Ovary (tissue), 7 donors: ENCODE measurements at regions not wholly inside any gene's neighbourhood (a gene's known extent, or its start where the extent isn't known, plus 50 kb on each side); places are given as distances from the start of the nearest gene placed in this dataset.
"Not testable (repeated sequence)": the region's sequence is repeated elsewhere in the genome, so short reads cannot be mapped to it uniquely, and the experiment has no call there.

Experiments used
- DNase-seq, 5 donors: peaks; one replicate each; pipeline ENCODE4 v3.0.0-alpha.2; 2019 to 2020
- H3K27ac ChIP-seq, 2 donors: fragments of 200-600 bp; one replicate each; pipeline versions ENCODE4 v1.5.1 to v1.8.0; 2019 to 2022
- H3K27me3 ChIP-seq: fragments of 200-600 bp; one replicate; pipeline ENCODE4 v1.8.0; 2022
- H3K36me3 ChIP-seq: fragments of 200-600 bp; sonication (generic); one replicate; pipeline ENCODE4 v1.5.1; 2019
- H3K4me1 ChIP-seq: one replicate; pipeline ENCODE4 v1.8.1; 2013; ENCODE audit warnings: mild to moderate bottlenecking, moderate library complexity; ENCODE audit not compliant: insufficient read depth
- H3K4me3 ChIP-seq: fragments of 200-600 bp; sonication (generic); one replicate; pipeline ENCODE4 v1.5.1; 2017
- H3K9me3 ChIP-seq, 2 donors: fragments of 200-600 bp in 1 of 2; sonication (generic) in 1 of 2; one replicate each; pipeline versions ENCODE4 v1.5.1 to v1.8.1; 2013 to 2019; ENCODE audit warnings: mild to moderate bottlenecking in 1 of 2, moderate library complexity in 1 of 2
- EP300 ChIP-seq: sonication (generic); formaldehyde crosslinking; IDR thresholded peaks from one replicate; pipeline ENCODE4 v1.6.1; 2017; ENCODE audit warnings: antibody characterized with exemption
- POLR2A ChIP-seq: fragments of 450-650 bp; IDR thresholded peaks from one replicate; pipeline ENCODE4 v1.6.1; 2017; ENCODE audit warnings: antibody characterized with exemption, mild to moderate bottlenecking, moderate library complexity
- WGBS, 3 donors: extraction: QIAGEN DNeasy Blood & Tissue Kit in 1 of 3; methylation state at CpG; one replicate each; pipeline versions ENCODE4 v1.1.5 to v1.1.7; 2013 to 2017; 5-methylcytosine and 5-hydroxymethylcytosine counted together
- intact Hi-C, 4 donors: fragments of 100-400 bp; cut with DNase I; formaldehyde crosslinking; loops; one replicate each; pipeline versions ENCODE4 v1.11.0 to v1.15.1; 2022 to 2023
- TF ChIP-seq, protein P1 (sequence below), 3 donors: fragments of 450-650 bp in 2 of 3; fragments of 200-600 bp in 1 of 3; IDR thresholded peaks; one replicate each; pipeline versions ENCODE4 v1.5.1 to v1.8.0; 2016 to 2022; ENCODE audit warnings: antibody characterized with exemption in 3 of 3, mild to moderate bottlenecking in 1 of 3
- donor health status: DM: no; HTN: no; CAD: no; lungs with moderate emphysema.
- donor health status: DM: no; HTN: no; CAD: no.
- donor health status: Bipolar disorder and iron deficiency.
- donor health status: DM: no; HTN: no; CAD: no.
- donor health status: DM: yes; HTN: yes; CAD: no.

DNA sequence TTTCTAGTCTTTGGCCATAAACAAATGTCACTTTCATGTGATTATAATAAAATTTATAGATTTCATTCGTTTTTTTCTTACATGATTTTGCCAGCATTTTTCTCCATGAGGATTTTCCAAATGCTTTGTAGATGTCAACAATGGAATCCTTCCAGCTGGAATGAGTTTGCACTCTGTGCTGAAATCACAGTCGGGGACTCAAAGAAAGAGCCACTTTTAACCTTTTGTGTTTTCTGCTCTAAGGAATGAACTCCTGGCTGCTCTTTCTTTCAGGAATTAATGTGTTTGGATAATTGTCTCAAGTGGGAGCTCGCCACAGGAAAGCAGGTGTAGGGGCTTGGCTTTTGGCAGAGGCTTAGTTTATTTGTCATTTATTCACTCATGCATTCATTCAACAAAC is 372.3 kb upstream of the SALL1 start:
- Histone ChIP-seq H3K36me3 (no peaks in the 10 kb centered on the region), H3K9me3 (no peaks in the 10 kb centered on the region), H3K27ac (no peak overlapping the region), H3K4me1 (peaks cover 1% of the 10 kb centered on the region), H3K27me3 (no peaks in the 10 kb centered on the region), H3K4me3 (no peak overlapping the region)
- 3 to 4% (median 3%) methylated on average over 3 of the region's 3 CpGs for WGBS, 3 donors
- no peak for TF ChIP-seq EP300
- no peak for TF ChIP-seq POLR2A
- TF ChIP-seq, protein P1, sequence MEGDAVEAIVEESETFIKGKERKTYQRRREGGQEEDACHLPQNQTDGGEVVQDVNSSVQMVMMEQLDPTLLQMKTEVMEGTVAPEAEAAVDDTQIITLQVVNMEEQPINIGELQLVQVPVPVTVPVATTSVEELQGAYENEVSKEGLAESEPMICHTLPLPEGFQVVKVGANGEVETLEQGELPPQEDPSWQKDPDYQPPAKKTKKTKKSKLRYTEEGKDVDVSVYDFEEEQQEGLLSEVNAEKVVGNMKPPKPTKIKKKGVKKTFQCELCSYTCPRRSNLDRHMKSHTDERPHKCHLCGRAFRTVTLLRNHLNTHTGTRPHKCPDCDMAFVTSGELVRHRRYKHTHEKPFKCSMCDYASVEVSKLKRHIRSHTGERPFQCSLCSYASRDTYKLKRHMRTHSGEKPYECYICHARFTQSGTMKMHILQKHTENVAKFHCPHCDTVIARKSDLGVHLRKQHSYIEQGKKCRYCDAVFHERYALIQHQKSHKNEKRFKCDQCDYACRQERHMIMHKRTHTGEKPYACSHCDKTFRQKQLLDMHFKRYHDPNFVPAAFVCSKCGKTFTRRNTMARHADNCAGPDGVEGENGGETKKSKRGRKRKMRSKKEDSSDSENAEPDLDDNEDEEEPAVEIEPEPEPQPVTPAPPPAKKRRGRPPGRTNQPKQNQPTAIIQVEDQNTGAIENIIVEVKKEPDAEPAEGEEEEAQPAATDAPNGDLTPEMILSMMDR (IDR thresholded peaks at IDR 0.05) = no peak
- intact Hi-C loops = no loop called here
- DNase-seq = peak in 1 of 5 donors; percentile 17

DNA sequence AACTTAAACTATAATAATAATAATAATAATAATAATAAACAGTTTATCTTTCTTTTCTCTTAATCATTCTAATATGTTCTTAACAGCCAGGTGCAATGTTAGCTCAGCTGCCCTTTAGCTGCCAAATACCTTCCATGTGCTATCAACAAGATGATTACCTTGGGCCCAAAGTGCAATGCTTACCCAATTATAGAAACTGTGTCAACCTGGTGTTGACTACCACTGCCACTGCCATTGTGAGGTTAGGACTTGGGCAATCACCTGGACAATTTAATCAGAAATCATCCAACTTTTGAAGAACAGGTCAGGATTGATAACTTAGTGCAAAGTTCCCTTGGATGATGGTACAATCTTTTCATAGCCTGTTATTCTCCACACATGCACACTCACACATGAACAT is 371.8 kb upstream of the SALL1 start:
- Histone ChIP-seq H3K36me3 (no peaks in the 10 kb centered on the region), H3K27me3 (no peaks in the 10 kb centered on the region), H3K9me3 (no peaks in the 10 kb centered on the region), H3K4me1 (peaks cover 1% of the 10 kb centered on the region), H3K4me3 (no peak overlapping the region), H3K27ac (no peak overlapping the region)
- no peak for DNase-seq
- intact Hi-C loops = no loop called here
- TF ChIP-seq EP300 = no peak
- TF ChIP-seq POLR2A = no peak
- TF ChIP-seq, protein P1 (IDR thresholded peaks at IDR 0.05) = no peak

DNA sequence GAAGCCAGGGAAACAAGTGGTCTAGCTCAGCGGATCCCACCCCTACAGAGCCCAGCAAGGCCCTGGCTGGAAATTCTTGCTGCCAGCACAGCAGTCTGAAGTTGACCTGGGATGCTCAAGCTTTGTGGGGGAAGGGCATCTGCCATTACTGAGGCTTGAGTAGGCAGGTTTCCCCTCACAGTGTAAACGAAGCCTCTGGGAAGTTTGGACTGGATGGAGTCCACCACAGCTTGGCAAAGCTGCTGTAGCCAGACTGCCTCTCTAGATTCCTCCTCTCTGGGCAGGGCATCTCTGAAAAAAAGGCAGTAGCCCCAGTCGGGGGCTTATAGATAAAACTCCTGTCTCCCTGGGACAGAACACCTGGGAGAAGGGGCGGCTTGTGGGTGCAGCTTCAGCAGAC is 365.9 kb upstream of the SALL1 start:
- DNase-seq, H3K27ac ChIP-seq, H3K9me3 ChIP-seq, H3K4me1 ChIP-seq, H3K4me3 ChIP-seq, H3K36me3 ChIP-seq, intact Hi-C loops, H3K27me3 ChIP-seq: not testable (repeated sequence)
- WGBS, 3 donors = 58 to 65% (median 61%) methylated on average over 3 to 4 of the region's 4 CpGs

DNA sequence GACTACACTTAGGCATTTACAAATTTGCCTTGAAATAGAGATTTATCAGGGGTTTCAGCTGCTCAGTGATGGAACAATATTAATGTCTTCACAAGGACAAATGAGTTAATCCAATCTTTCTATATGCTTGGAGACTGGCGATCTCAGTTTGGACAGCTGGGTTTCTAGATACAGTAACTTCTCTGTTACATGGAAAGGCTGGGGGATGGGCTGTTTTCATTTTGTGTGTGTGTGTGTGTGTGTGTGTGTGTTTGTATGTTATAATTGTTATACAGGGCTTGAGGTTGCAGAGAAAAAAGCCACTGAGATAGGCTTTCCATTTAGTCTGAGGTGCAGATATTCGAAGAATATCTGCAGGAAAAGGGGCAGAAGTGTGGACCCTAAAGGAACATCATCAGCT is 359.3 kb upstream of the SALL1 start:
- Histone ChIP-seq H3K27me3 (no peaks in the 10 kb centered on the region), H3K36me3 (no peaks in the 10 kb centered on the region), H3K27ac (no peak overlapping the region), H3K4me1 (no peaks in the 10 kb centered on the region), H3K4me3 (no peak overlapping the region), H3K9me3 (no peaks in the 10 kb centered on the region)
- TF ChIP-seq POLR2A (no peak), EP300 (no peak)
- TF ChIP-seq, protein P1 (IDR thresholded peaks at IDR 0.05) = no peak
- 57 to 74% (median 66%) methylated on average over 2 of the region's 2 CpGs for WGBS, 3 donors
- DNase-seq = no peak
- intact Hi-C loops = no loop called here

GRCh38 chr16:51509336-51509735 is 358.3 kb upstream of the SALL1 start:
- Histone ChIP-seq H3K4me1 (no peaks in the 10 kb centered on the region), H3K36me3 (no peaks in the 10 kb centered on the region), H3K27me3 (no peaks in the 10 kb centered on the region), H3K4me3 (no peak overlapping the region), H3K9me3 (no peaks in the 10 kb centered on the region), H3K27ac (no peak overlapping the region)
- intact Hi-C loops = no loop called here
- TF ChIP-seq EP300 = no peak
- TF ChIP-seq, protein P1 (IDR thresholded peaks at IDR 0.05) = no peak
- no peak for TF ChIP-seq POLR2A
- WGBS, 3 donors = 83 to 97% (median 92%) methylated on average over 1 of the region's 1 CpG
- DNase-seq = no peak
